Fibroblast of villous mesenchyme (primary cell): ENCODE measurements at regions not wholly inside any gene's neighbourhood (a gene's known extent, or its start where the extent isn't known, plus 50 kb on each side); places are given as distances from the start of the nearest gene placed in this dataset.

Experiments used
- DNase-seq: peaks from one replicate; pipeline ENCODE4 v3.0.0-alpha.2; 2010; ENCODE audit warnings: low read depth
- H3K4me3 ChIP-seq: 2 replicates; pipeline ENCODE4 v1.5.1; 2011; ENCODE audit warnings: low read depth, mild to moderate bottlenecking, low read length
- TF ChIP-seq, protein P1 (sequence below): IDR thresholded peaks from 2 replicates; pipeline ENCODE4 v1.5.1; 2012; ENCODE audit warnings: low read depth, mild to moderate bottlenecking, low read length; ENCODE audit not compliant: insufficient read depth

DNA sequence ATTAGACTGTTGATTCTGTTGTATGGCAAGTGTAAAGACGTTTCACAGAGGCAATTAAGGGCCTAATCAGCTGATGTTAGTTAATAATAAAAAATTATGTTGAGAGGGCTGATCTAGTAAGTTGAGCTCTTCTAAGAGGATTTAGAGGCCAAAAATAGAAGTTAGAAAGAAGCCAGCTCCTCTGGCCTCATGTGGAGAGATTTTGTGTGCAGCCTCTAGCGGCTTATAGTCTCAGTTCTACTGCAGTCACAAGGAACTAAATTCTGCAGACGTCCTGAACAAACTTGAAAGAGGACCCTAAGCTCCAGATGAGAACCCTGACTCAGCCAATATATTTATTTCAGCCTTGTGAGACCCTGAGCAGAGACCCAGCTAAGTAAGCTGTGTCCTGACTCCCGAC lies 498.6 kb downstream of the BTBD3 start:
- H3K4me3 ChIP-seq = no peak overlapping the region
- DNase-seq = no peak
- TF ChIP-seq, protein P1, sequence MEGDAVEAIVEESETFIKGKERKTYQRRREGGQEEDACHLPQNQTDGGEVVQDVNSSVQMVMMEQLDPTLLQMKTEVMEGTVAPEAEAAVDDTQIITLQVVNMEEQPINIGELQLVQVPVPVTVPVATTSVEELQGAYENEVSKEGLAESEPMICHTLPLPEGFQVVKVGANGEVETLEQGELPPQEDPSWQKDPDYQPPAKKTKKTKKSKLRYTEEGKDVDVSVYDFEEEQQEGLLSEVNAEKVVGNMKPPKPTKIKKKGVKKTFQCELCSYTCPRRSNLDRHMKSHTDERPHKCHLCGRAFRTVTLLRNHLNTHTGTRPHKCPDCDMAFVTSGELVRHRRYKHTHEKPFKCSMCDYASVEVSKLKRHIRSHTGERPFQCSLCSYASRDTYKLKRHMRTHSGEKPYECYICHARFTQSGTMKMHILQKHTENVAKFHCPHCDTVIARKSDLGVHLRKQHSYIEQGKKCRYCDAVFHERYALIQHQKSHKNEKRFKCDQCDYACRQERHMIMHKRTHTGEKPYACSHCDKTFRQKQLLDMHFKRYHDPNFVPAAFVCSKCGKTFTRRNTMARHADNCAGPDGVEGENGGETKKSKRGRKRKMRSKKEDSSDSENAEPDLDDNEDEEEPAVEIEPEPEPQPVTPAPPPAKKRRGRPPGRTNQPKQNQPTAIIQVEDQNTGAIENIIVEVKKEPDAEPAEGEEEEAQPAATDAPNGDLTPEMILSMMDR = no peak

DNA sequence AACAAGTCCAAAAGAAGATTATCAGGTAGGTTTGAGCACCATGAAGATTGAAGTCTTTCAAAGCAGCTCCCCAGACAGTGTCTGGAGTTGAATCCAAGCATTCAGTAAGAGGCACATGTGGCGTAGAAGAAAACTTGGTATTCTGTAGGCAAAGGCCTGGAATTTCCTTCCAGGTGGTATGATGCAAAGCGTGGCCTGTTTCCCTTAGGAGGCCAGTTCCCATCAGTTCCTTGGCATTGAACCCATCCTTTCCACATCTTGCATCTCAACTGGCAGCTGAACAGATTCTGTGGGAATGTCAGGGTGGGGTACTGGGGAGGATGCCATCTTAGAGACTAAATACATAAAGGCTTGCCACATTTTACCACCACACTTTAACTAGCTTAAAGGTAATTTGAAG lies 516.0 kb downstream of the BTBD3 start:
- no peak for DNase-seq
- H3K4me3 ChIP-seq = no peak overlapping the region
- TF ChIP-seq, protein P1 = no peak

DNA sequence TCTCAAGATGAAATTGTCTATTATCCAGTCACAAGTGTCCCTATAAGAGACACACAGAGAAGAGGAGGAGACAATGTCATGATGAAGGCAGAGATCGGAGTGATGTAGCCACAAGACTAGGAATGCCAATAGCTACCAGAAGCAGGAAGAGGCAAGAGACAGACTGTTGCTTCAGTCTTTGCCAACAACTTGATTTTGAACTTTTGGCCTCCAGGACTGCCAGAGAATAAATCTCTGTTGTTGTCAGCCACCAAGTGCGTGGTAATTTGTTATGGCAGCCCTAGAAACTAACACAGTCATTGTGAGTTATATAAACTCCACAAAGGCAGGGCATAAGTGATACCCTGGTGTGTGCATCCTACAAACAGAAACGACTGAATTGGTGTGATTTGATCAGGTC lies 517.0 kb downstream of the BTBD3 start:
- DNase-seq = peak; percentile 28
- H3K4me3 ChIP-seq = no peak overlapping the region
- TF ChIP-seq, protein P1 = no peak

DNA sequence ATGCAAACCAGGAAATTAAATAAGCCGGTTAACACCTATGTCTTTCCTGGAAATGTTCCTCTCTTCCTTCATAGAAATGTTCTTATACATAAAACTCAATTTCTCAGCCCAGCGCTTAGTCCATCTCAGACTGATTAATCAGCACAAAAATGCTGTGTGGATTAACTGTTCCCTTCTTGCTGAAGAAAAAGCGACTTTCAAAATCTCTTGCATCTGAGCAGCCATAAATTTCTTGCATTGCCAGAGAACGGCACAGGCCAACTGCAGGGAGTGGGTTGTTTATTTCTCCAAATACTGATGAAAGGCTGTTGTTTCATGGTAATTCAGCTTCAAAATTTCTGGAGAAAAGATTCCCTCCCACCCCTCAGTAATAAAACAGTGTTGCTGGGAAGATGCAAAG lies 517.6 kb downstream of the BTBD3 start:
- TF ChIP-seq, protein P1 = no peak
- no peak overlapping the region for H3K4me3 ChIP-seq
- DNase-seq = peak; percentile 85

DNA sequence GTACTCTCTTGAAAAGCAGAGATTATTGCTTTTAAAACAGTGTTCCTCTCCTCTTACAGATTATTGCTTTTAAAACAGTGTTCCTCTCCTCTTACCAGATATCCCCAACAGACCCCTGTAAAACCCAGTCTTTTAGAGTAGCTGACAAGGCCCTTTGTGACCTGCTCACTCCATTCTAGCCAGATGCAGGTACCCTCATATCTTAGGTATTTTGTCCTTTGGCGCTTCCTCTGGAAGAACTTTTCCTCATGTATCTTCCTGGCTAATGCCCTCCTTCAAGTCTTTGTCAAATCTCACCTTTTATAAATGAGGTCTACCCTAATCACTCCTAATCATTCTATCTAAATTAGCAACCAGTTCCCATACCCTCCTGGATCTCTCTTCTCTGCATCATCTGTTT lies 536.0 kb downstream of the BTBD3 start:
- TF ChIP-seq, protein P1 = no peak
- no peak overlapping the region for H3K4me3 ChIP-seq
- DNase-seq = no peak

DNA sequence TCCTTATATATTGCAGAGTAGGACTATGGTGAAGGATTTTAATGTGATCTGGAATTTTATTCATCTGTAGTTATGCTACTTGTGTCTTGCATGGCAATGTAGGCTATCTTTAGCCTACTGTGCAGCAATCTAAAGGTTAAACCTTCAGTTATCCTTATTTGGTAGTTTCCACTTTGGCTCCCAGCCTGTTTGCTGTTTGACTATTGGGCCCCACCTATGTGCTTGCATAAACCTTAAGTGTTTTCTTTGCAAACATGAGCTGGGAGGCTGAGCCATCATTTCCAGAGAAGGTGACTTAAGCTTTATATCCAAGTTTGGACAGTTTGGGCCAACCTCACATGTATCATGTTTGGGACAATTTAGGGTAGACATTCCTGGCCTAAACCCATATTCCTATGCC lies 537.5 kb downstream of the BTBD3 start:
- TF ChIP-seq, protein P1 = no peak
- H3K4me3 ChIP-seq = no peak overlapping the region
- no peak for DNase-seq

DNA sequence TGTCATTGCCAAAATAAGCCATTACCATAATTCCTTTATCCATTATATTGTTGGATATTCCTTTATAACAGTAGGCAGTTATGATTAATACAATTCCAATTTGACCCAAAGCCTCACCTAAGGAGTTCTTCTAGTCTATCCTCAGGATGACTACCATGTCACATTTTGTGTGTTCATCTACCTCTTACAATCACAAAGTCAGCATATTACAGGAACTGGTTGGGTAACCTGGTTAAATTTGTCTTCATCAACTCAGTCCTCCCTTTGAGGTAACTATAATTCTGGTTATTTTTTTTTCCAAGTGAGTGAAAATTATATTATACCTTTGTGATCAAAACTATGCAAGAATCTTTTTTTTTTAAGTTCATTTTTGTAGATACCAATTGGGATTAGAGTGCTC lies 540.5 kb downstream of the BTBD3 start:
- no peak overlapping the region for H3K4me3 ChIP-seq
- TF ChIP-seq, protein P1 = no peak
- DNase-seq = no peak
